ENCODE measurements at regions not wholly inside any gene's neighbourhood (a gene's known extent, or its start where the extent isn't known, plus 50 kb on each side); places are given as distances from the start of the nearest gene placed in this dataset.

DNA sequence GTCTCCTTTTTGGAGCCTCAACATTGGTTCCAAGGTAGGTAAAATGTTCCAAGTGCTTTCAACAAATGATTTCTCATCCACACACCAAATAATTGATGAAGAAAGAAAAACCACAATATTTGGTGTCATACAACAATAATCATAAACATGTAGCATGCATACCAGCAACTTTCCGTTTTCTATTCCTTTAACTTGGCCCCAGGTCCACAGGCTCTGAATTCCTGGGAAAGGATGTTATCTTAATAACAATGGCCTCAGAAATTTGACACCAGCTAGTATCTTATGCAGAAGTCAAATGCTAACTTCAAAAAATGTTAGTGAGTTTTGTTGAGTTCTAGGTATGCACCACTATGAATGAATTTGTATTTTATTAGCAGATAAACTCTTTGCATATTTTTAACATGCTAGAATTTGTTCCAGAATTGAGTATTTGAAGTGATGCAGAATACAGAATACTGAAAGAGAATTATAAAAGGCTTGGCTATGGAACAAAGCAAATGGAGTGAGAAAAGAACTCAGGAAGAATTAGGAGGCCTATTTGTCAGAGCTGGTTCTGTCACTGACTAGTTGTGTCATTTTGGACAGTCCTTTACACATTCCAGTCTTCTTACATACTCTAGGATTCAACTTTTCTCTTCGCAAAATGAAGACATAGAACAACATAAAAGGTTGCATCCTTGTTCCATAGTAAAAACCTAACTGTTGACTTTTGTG, 435.3 kb upstream of the TNC start:
- TF ChIP-seq POLR2A (IDR thresholded peaks at IDR 0.05), result no peak
- TF ChIP-seq, protein P1, sequence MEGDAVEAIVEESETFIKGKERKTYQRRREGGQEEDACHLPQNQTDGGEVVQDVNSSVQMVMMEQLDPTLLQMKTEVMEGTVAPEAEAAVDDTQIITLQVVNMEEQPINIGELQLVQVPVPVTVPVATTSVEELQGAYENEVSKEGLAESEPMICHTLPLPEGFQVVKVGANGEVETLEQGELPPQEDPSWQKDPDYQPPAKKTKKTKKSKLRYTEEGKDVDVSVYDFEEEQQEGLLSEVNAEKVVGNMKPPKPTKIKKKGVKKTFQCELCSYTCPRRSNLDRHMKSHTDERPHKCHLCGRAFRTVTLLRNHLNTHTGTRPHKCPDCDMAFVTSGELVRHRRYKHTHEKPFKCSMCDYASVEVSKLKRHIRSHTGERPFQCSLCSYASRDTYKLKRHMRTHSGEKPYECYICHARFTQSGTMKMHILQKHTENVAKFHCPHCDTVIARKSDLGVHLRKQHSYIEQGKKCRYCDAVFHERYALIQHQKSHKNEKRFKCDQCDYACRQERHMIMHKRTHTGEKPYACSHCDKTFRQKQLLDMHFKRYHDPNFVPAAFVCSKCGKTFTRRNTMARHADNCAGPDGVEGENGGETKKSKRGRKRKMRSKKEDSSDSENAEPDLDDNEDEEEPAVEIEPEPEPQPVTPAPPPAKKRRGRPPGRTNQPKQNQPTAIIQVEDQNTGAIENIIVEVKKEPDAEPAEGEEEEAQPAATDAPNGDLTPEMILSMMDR (IDR thresholded peaks at IDR 0.05), result no peak
- TF ChIP-seq EP300 (IDR thresholded peaks at IDR 0.05), result no peak
